GM18519 (cell line): ENCODE measurements at regions not wholly inside any gene's neighbourhood (a gene's known extent, or its start where the extent isn't known, plus 50 kb on each side); places are given as distances from the start of the nearest gene placed in this dataset.

ENCODE experiments used
- ATAC-seq: cut with Tn5 transposase; IDR thresholded peaks from one replicate; pipeline ENCODE4 v1.9.1; 2021; ENCODE audit warnings: mild to moderate bottlenecking, moderate library complexity; ENCODE audit not compliant: unreplicated experiment, low FRiP score

- no peak for ATAC-seq
Observed at GRCh38 chr2:15775753-15776628, 164.4 kb upstream of the MYCN start.

GRCh38 chr2:15776629-15776919 is 163.8 kb upstream of the MYCN start:
- no peak for ATAC-seq

- no peak for ATAC-seq
Observed at GRCh38 chr2:15776992-15777702, 163.2 kb upstream of the MYCN start.

- no peak for ATAC-seq
Observed at GRCh38 chr2:15777795-15778371, 162.5 kb upstream of the MYCN start.

- ATAC-seq, result no peak
Observed at GRCh38 chr2:15778529-15779219, 161.7 kb upstream of the MYCN start.

- no peak for ATAC-seq
Observed at GRCh38 chr2:15779381-15780041, 160.8 kb upstream of the MYCN start.

- no peak for ATAC-seq
Observed at GRCh38 chr2:15780234-15780633, 160.1 kb upstream of the MYCN start.

GRCh38 chr2:15780912-15781574 is 159.3 kb upstream of the MYCN start:
- ATAC-seq, result no peak

GRCh38 chr2:15782009-15782751 is 158.2 kb upstream of the MYCN start:
- ATAC-seq, result no peak

- no peak for ATAC-seq
Observed at GRCh38 chr2:15782769-15783294, 157.5 kb upstream of the MYCN start.

GRCh38 chr2:15783489-15783888 is 156.9 kb upstream of the MYCN start:
- ATAC-seq, result no peak

- no peak for ATAC-seq
Observed at GRCh38 chr2:15784106-15784885, 156.1 kb upstream of the MYCN start.

- no peak for ATAC-seq
Observed at GRCh38 chr2:15784886-15785801, 155.2 kb upstream of the MYCN start.

GRCh38 chr2:15786003-15786654 is 154.2 kb upstream of the MYCN start:
- ATAC-seq, result no peak

- no peak for ATAC-seq
Observed at GRCh38 chr2:15786901-15787300, 153.4 kb upstream of the MYCN start.

GRCh38 chr2:15787535-15788454 is 152.6 kb upstream of the MYCN start:
- ATAC-seq, result no peak
